ENCODE measurements at regions not wholly inside any gene's neighbourhood (a gene's known extent, or its start where the extent isn't known, plus 50 kb on each side); places are given as distances from the start of the nearest gene placed in this dataset.

- no peak for DNase-seq (ENCODE audit: low read depth, low spot score)
- Mint-ChIP-seq H3K27ac (ENCODE audit: unreplicated experiment) (no peak overlapping the region), H3K9me3 (peaks cover 2% of the 10 kb centered on the region), H3K4me3 (no peak overlapping the region), H3K4me1 (peaks cover 10% of the 10 kb centered on the region), H3K27me3 (ENCODE audit: low read depth) (no peaks in the 10 kb centered on the region), H3K36me3 (ENCODE audit: low read depth) (peaks cover 2% of the 10 kb centered on the region)
- TF ChIP-seq CTCF (conservative IDR thresholded peaks at IDR 0.05) = no peak
These were observed 89.1 kb upstream of the NUDT4 start for GRCh38 chr12:93288626-93289025.

DNA sequence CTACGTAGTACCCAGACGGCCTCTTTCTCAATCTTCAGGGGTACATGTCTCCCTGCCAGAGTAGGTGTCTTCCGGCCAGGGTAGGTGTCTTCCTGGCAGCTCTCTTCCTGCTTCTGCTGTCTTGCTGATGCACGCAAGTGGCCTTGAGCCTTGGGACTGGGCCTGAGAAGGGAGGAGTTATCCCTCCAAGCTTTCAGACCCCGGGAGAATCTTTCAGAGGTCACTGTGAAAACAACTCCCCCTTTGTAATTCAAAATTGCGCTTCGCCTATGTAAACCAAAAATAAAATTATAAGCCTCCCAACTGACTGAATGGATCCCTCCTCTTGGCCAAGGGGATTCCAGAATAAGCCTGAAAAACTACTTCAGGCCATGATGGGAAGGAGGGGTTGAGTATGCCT lies 87.3 kb upstream of the NUDT4 start:
- DNase-seq (ENCODE audit: low read depth, low spot score) = no peak
- H3K36me3 Mint-ChIP-seq (ENCODE audit: low read depth) = peaks cover 2% of the 10 kb centered on the region
- no peak for TF ChIP-seq CTCF (conservative IDR thresholded peaks at IDR 0.05)
- H3K4me3 Mint-ChIP-seq = no peak overlapping the region
- H3K27ac Mint-ChIP-seq (ENCODE audit: unreplicated experiment) = no peak overlapping the region
- no peaks in the 10 kb centered on the region for H3K9me3 Mint-ChIP-seq
- no peaks in the 10 kb centered on the region for H3K27me3 Mint-ChIP-seq (ENCODE audit: low read depth)
- H3K4me1 Mint-ChIP-seq = peaks cover 10% of the 10 kb centered on the region

DNA sequence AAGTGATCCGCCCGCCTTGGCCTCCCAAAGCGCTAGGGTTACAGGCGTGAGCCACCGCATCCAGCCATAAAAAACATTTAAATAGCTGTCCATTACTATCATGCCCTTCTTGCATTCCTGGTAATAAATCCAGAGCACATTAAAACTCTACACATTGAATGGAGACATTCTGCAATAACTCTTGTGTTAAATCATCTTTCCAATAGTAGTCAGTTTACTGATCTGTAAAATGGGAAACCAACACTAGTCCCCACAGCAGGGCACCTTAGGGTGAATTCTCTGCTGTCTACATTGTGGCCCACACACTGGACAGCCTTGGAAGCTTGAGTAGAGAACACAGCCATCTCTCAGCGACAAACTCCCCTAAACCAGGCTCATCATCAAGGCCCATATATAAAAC lies 85.5 kb upstream of the NUDT4 start:
- H3K4me3 Mint-ChIP-seq = no peak overlapping the region
- H3K4me1 Mint-ChIP-seq = peaks cover 14% of the 10 kb centered on the region
- DNase-seq (ENCODE audit: low read depth, low spot score) = no peak
- H3K27ac Mint-ChIP-seq (ENCODE audit: unreplicated experiment) = no peak overlapping the region
- no peaks in the 10 kb centered on the region for H3K27me3 Mint-ChIP-seq (ENCODE audit: low read depth)
- no peaks in the 10 kb centered on the region for H3K9me3 Mint-ChIP-seq
- TF ChIP-seq CTCF (conservative IDR thresholded peaks at IDR 0.05) = no peak
- peaks cover 2% of the 10 kb centered on the region for H3K36me3 Mint-ChIP-seq (ENCODE audit: low read depth)

- no peak for DNase-seq (ENCODE audit: low read depth, low spot score)
- TF ChIP-seq CTCF (conservative IDR thresholded peaks at IDR 0.05) = no peak
- Mint-ChIP-seq H3K4me1 (peaks cover 15% of the 10 kb centered on the region), H3K9me3 (no peaks in the 10 kb centered on the region), H3K27me3 (ENCODE audit: low read depth) (no peaks in the 10 kb centered on the region), H3K36me3 (ENCODE audit: low read depth) (peaks cover 2% of the 10 kb centered on the region), H3K27ac (ENCODE audit: unreplicated experiment) (no peak overlapping the region), H3K4me3 (no peak overlapping the region)
These were observed 84.8 kb upstream of the NUDT4 start for GRCh38 chr12:93292731-93293566.

DNA sequence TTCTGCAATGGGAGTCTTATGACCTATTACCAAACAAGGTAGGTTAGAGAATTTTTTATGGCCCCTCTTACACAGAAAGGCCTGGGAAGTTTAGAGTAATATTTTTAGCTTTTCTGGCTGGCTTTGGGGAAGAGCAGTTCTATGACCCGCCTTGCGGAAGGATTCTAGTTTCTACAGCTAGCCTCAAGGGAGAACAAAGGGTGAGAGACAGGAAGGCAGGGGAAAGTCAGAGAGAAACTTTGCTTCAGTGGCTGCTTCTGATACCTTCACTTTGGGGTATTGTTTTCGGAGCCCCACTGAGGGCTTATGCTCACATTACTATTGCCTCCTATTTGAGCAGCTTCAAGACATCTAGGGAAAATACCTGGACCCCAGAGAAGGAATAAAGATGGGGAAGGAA lies 80.7 kb upstream of the NUDT4 start:
- H3K27me3 Mint-ChIP-seq (ENCODE audit: low read depth) = no peaks in the 10 kb centered on the region
- H3K9me3 Mint-ChIP-seq = no peaks in the 10 kb centered on the region
- DNase-seq (ENCODE audit: low read depth, low spot score) = no peak
- peaks cover 11% of the 10 kb centered on the region for H3K4me1 Mint-ChIP-seq
- H3K4me3 Mint-ChIP-seq = no peak overlapping the region
- H3K36me3 Mint-ChIP-seq (ENCODE audit: low read depth) = no peaks in the 10 kb centered on the region
- no peak overlapping the region for H3K27ac Mint-ChIP-seq (ENCODE audit: unreplicated experiment)
- TF ChIP-seq CTCF (conservative IDR thresholded peaks at IDR 0.05) = no peak
